ENCODE measurements at regions not wholly inside any gene's neighbourhood (a gene's known extent, or its start where the extent isn't known, plus 50 kb on each side); places are given as distances from the start of the nearest gene placed in this dataset.
"Not testable (repeated sequence)": the region's sequence is repeated elsewhere in the genome, so short reads cannot be mapped to it uniquely, and the experiment has no call there.

- FAIRE-seq: no peak
These were observed 63.5 kb downstream of the SPATA31D1 start for GRCh38 chr9:82052081-82052480.

GRCh38 chr9:82054264-82055015 lies 65.9 kb downstream of the SPATA31D1 start:
- no peak for FAIRE-seq

- FAIRE-seq: no peak
These were observed 69.2 kb downstream of the SPATA31D1 start for GRCh38 chr9:82057805-82058204.

- not testable (repeated sequence) for FAIRE-seq
These were observed 73.2 kb downstream of the SPATA31D1 start for GRCh38 chr9:82061801-82062200.

- FAIRE-seq: no peak
These were observed 73.7 kb downstream of the SPATA31D1 start for GRCh38 chr9:82062245-82062644.

GRCh38 chr9:82073551-82074543 lies 85.3 kb downstream of the SPATA31D1 start:
- FAIRE-seq: no peak

- FAIRE-seq: no peak
These were observed 91.7 kb downstream of the SPATA31D1 start for GRCh38 chr9:82080265-82080664.

GRCh38 chr9:82081496-82081895 lies 92.9 kb downstream of the SPATA31D1 start:
- FAIRE-seq: no peak

- FAIRE-seq: no peak
These were observed 94.0 kb downstream of the SPATA31D1 start for GRCh38 chr9:82082563-82082962.

- FAIRE-seq: no peak
These were observed 100.0 kb downstream of the SPATA31D1 start for GRCh38 chr9:82088591-82088990.

GRCh38 chr9:82090046-82090445 lies 101.5 kb downstream of the SPATA31D1 start:
- FAIRE-seq: no peak

GRCh38 chr9:82091100-82091499 lies 102.5 kb downstream of the SPATA31D1 start:
- no peak for FAIRE-seq

GRCh38 chr9:82091610-82092009 lies 103.0 kb downstream of the SPATA31D1 start:
- FAIRE-seq: no peak

- no peak for FAIRE-seq
These were observed 112.9 kb downstream of the SPATA31D1 start for GRCh38 chr9:82101475-82101874.

GRCh38 chr9:82104252-82104651 lies 115.7 kb downstream of the SPATA31D1 start:
- no peak for FAIRE-seq

- FAIRE-seq: no peak
These were observed 117.2 kb downstream of the SPATA31D1 start for GRCh38 chr9:82105729-82106128.

GRCh38 chr9:82106536-82106935 lies 118.0 kb downstream of the SPATA31D1 start:
- FAIRE-seq: no peak

GRCh38 chr9:82108474-82108873 lies 119.9 kb downstream of the SPATA31D1 start:
- FAIRE-seq: no peak

GRCh38 chr9:82108941-82109340 lies 120.4 kb downstream of the SPATA31D1 start:
- no peak for FAIRE-seq

GRCh38 chr9:82109626-82110025 lies 121.1 kb downstream of the SPATA31D1 start:
- FAIRE-seq: no peak

- FAIRE-seq: no peak
These were observed 122.3 kb downstream of the SPATA31D1 start for GRCh38 chr9:82110881-82111280.

- no peak for FAIRE-seq
These were observed 126.8 kb downstream of the SPATA31D1 start for GRCh38 chr9:82115331-82115730.

GRCh38 chr9:82115900-82116299 lies 127.3 kb downstream of the SPATA31D1 start:
- FAIRE-seq: no peak

GRCh38 chr9:82116556-82116955 lies 128.0 kb downstream of the SPATA31D1 start:
- no peak for FAIRE-seq
